H9 (cell line): ENCODE measurements at regions not wholly inside any gene's neighbourhood (a gene's known extent, or its start where the extent isn't known, plus 50 kb on each side); places are given as distances from the start of the nearest gene placed in this dataset. TPM values are rescaled to one million over a fixed set of nuclear protein-coding genes. Genes with fewer than 3 reads are reported as not detected.

Source experiments
- DNase-seq: peaks from one replicate; pipeline ENCODE4 v3.0.0-alpha.2; 2017
- H2AFZ ChIP-seq: one replicate; pipeline ENCODE4 v1.6.1; 2013; ENCODE audit warnings: mild to moderate bottlenecking, low read length, control low read depth, moderate library complexity
- H2AK5ac ChIP-seq: 2 replicates; pipeline ENCODE4 v1.6.1; 2013; ENCODE audit warnings: low read length, control low read depth, mixed read lengths; ENCODE audit not compliant: insufficient read length
- H2BK120ac ChIP-seq: one replicate; pipeline ENCODE4 v1.6.1; 2013; ENCODE audit warnings: low read depth, mild to moderate bottlenecking, low read length, control low read depth, inconsistent platforms; ENCODE audit not compliant: poor library complexity, severe bottlenecking
- H2BK12ac ChIP-seq: 2 replicates; pipeline ENCODE4 v1.6.1; 2013; ENCODE audit warnings: low read length, control low read depth, mixed read lengths, low read depth; ENCODE audit not compliant: insufficient read length
- H2BK15ac ChIP-seq: 2 replicates; pipeline ENCODE4 v1.6.1; 2013; ENCODE audit warnings: low read depth, low read length, control low read depth
- H2BK20ac ChIP-seq: one replicate; pipeline ENCODE4 v1.6.1; 2013; ENCODE audit warnings: low read depth, mild to moderate bottlenecking, low read length, control low read depth, inconsistent platforms; ENCODE audit not compliant: poor library complexity, severe bottlenecking
- H2BK5ac ChIP-seq: 2 replicates; pipeline ENCODE4 v1.6.1; 2013; ENCODE audit warnings: low read length, control low read depth, mixed read lengths; ENCODE audit not compliant: insufficient read length
- H3K14ac ChIP-seq: 2 replicates; pipeline ENCODE4 v1.6.1; 2013; ENCODE audit warnings: low read length, control low read depth; ENCODE audit not compliant: insufficient read depth
- H3K18ac ChIP-seq: 2 replicates; pipeline ENCODE4 v1.6.1; 2013; ENCODE audit warnings: low read depth, mild to moderate bottlenecking, mixed read lengths, low read length, control low read depth; ENCODE audit not compliant: insufficient read length
- H3K23ac ChIP-seq: 2 replicates; pipeline ENCODE4 v1.6.1; 2013; ENCODE audit warnings: low read length, control low read depth, mixed read lengths, low read depth; ENCODE audit not compliant: insufficient read length
- H3K23me2 ChIP-seq: 2 replicates; pipeline ENCODE4 v1.6.1; 2013; ENCODE audit warnings: low read depth, mild to moderate bottlenecking, mixed read lengths, low read length, control low read depth; ENCODE audit not compliant: insufficient read length, poor library complexity, severe bottlenecking
- H3K27ac ChIP-seq: 2 replicates; pipeline ENCODE4 v1.5.1; 2013; ENCODE audit warnings: low read length, control low read depth, mixed read lengths, low read depth; ENCODE audit not compliant: insufficient read length
- H3K27me3 ChIP-seq: 2 replicates; pipeline ENCODE4 v1.6.1; 2013; ENCODE audit warnings: low read length, control low read depth, inconsistent platforms; ENCODE audit not compliant: insufficient read depth
- H3K4ac ChIP-seq: 2 replicates; pipeline ENCODE4 v1.6.1; 2013; ENCODE audit warnings: low read depth, mild to moderate bottlenecking, control low read depth, inconsistent platforms, low read length, moderate library complexity
- H3K4me1 ChIP-seq: 2 replicates; pipeline ENCODE4 v1.6.1; 2013; ENCODE audit warnings: low read length, control low read depth, inconsistent platforms; ENCODE audit not compliant: insufficient read depth
- H3K4me2 ChIP-seq: 2 replicates; pipeline ENCODE4 v1.6.1; 2013; ENCODE audit warnings: low read length, control low read depth, mixed read lengths; ENCODE audit not compliant: insufficient read length, insufficient read depth
- H3K56ac ChIP-seq: 2 replicates; pipeline ENCODE4 v1.6.1; 2013; ENCODE audit warnings: low read depth, mild to moderate bottlenecking, mixed read lengths, low read length, control low read depth; ENCODE audit not compliant: insufficient read length
- H3K79me1 ChIP-seq: 2 replicates; pipeline ENCODE4 v1.6.1; 2013; ENCODE audit warnings: low read depth, mild to moderate bottlenecking, moderate library complexity, low read length, control low read depth, inconsistent platforms; ENCODE audit not compliant: insufficient read depth, poor library complexity, severe bottlenecking
- H3K79me2 ChIP-seq: 2 replicates; pipeline ENCODE4 v1.6.1; 2013; ENCODE audit warnings: low read length, control low read depth, inconsistent platforms; ENCODE audit not compliant: insufficient read depth
- H3K9ac ChIP-seq: 2 replicates; pipeline ENCODE4 v1.6.1; 2013; ENCODE audit warnings: low read length, control low read depth, mixed read lengths; ENCODE audit not compliant: insufficient read length; ENCODE audit errors: extremely low read depth
- H3K9me3 ChIP-seq: one replicate; pipeline ENCODE4 v1.6.1; 2013; ENCODE audit warnings: low read depth, low read length, inconsistent platforms; ENCODE audit not compliant: control insufficient read depth
- H3T11ph ChIP-seq: one replicate; pipeline ENCODE4 v1.6.1; 2013; ENCODE audit warnings: mild to moderate bottlenecking, low read length, control low read depth, inconsistent platforms
- H4K20me1 ChIP-seq: one replicate; pipeline ENCODE4 v1.6.1; 2013; ENCODE audit not compliant: control insufficient read depth, insufficient read length, insufficient read depth
- H4K5ac ChIP-seq: 2 replicates; pipeline ENCODE4 v1.6.1; 2013; ENCODE audit warnings: low read depth, mild to moderate bottlenecking, mixed read lengths, low read length, control low read depth; ENCODE audit not compliant: insufficient read length
- H4K8ac ChIP-seq: replicated peaks from 2 replicates; pipeline ENCODE4 v1.6.1; 2013; ENCODE audit warnings: low read length, control low read depth, mixed read lengths, low read depth; ENCODE audit not compliant: insufficient read length
- H4K91ac ChIP-seq: 2 replicates; pipeline ENCODE4 v1.6.1; 2013; ENCODE audit warnings: low read depth, mild to moderate bottlenecking, moderate library complexity, mixed read lengths, low read length, control low read depth; ENCODE audit not compliant: insufficient read length
- H3K27ac Mint-ChIP-seq, 3 experiments: 2 replicates in 2 of 3; 3 replicates in 1 of 3; pipeline ENCODE4 v1.8.0; 2020 to 2021; ENCODE audit warnings: mixed read lengths in 3 of 3, mild to moderate bottlenecking in 1 of 3, moderate library complexity in 1 of 3
- H3K27me3 Mint-ChIP-seq: 2 replicates; pipeline ENCODE4 v1.8.0; 2021; ENCODE audit warnings: low read depth, mild to moderate bottlenecking, moderate library complexity, mixed read lengths
- H3K36me3 Mint-ChIP-seq, 3 experiments: 2 replicates in 2 of 3; 3 replicates in 1 of 3; pipeline ENCODE4 v1.8.0; 2020 to 2021; ENCODE audit warnings: low read depth in 3 of 3, mixed read lengths in 3 of 3; ENCODE audit not compliant: insufficient read depth in 1 of 3
- H3K4me1 Mint-ChIP-seq, 2 experiments: 2 replicates each; pipeline ENCODE4 v1.8.0; 2020; ENCODE audit warnings: mixed read lengths in 2 of 2
- H3K4me3 Mint-ChIP-seq, 2 experiments: 2 replicates in 1 of 2; 3 replicates in 1 of 2; pipeline ENCODE4 v1.8.0; 2020 to 2021; ENCODE audit warnings: mild to moderate bottlenecking in 2 of 2, mixed read lengths in 2 of 2, moderate library complexity in 1 of 2
- H3K9me3 Mint-ChIP-seq, 2 experiments: 2 replicates in 1 of 2; 3 replicates in 1 of 2; pipeline ENCODE4 v1.8.0; 2020; ENCODE audit warnings: mild to moderate bottlenecking in 2 of 2, mixed read lengths in 2 of 2, moderate library complexity in 1 of 2
- CTCF ChIP-seq: fragments of 200-600 bp; sonication (generic); conservative IDR thresholded peaks from 3 replicates; pipeline ENCODE4 v1.8.0; 2021; ENCODE audit warnings: antibody characterized with exemption, mild to moderate bottlenecking
- WGBS: extraction: QIAGEN DNeasy Blood & Tissue Kit; methylation state at CpG from one replicate; pipeline ENCODE4 v1.1.7; 2013; ENCODE audit warnings: missing lambda C conversion rate, low lambda C conversion rate, mixed read lengths; ENCODE audit not compliant: insufficient read length; ENCODE audit errors: extremely low coverage; 5-methylcytosine and 5-hydroxymethylcytosine counted together
- microRNA-seq: library from miRNA; unstranded; fragments of <30 nt; microRNA quantifications from one replicate; pipeline ENCODE4, GENCODE V29; 2020; ENCODE audit warnings: borderline microRNAs expressed

- peaks cover 0 to 21% (median 2%) of the 10 kb centered on the region in 3 experiments; a peak in 3 of 7 replicates for H3K36me3 Mint-ChIP-seq
- no peaks in the 10 kb centered on the region; the same call in 1 of the 2 replicates for H3K27me3 Mint-ChIP-seq
- no peak overlapping the region for H3T11ph ChIP-seq
- H3K9me3 ChIP-seq = peaks cover 17% of the 10 kb centered on the region
- H3K23ac ChIP-seq = no peak overlapping the region
- H3K9me3 Mint-ChIP-seq = peaks cover 29 to 30% of the 10 kb centered on the region in 2 experiments
- TF ChIP-seq CTCF = no peak
- H2AK5ac ChIP-seq = no peak overlapping the region
- no peak overlapping the region for H3K56ac ChIP-seq
- H4K91ac ChIP-seq = no peak overlapping the region
- no peak overlapping the region for H2BK20ac ChIP-seq
- no peaks in the 10 kb centered on the region for H3K79me1 ChIP-seq
- DNase-seq = no peak
- no CpG with 5 or more reads among the region's 7 CpGs for WGBS
- no peaks in the 10 kb centered on the region for H3K23me2 ChIP-seq
- no peak overlapping the region for H3K18ac ChIP-seq
- no peaks in the 10 kb centered on the region for H3K79me2 ChIP-seq
- no peak overlapping the region for H3K27ac ChIP-seq
- H3K4ac ChIP-seq = no peak overlapping the region
- no peaks in the 10 kb centered on the region for H4K20me1 ChIP-seq
- H3K4me2 ChIP-seq = no peak overlapping the region
- H2BK15ac ChIP-seq = no peak overlapping the region
- H2AFZ ChIP-seq = no peak overlapping the region
- H3K14ac ChIP-seq = no peak overlapping the region
- H3K4me1 Mint-ChIP-seq = no peaks in the 10 kb centered on the region
- no peak overlapping the region for H3K9ac ChIP-seq
- no peak overlapping the region for H2BK5ac ChIP-seq
- no peaks in the 10 kb centered on the region for H3K27me3 ChIP-seq
- no peak overlapping the region for H4K8ac ChIP-seq
- no peak overlapping the region for H2BK120ac ChIP-seq
- no peak overlapping the region for H3K27ac Mint-ChIP-seq
- no peak overlapping the region for H3K4me3 Mint-ChIP-seq
- no peaks in the 10 kb centered on the region for H3K4me1 ChIP-seq
- no peak overlapping the region for H2BK12ac ChIP-seq
- no peak overlapping the region for H4K5ac ChIP-seq
Measured at GRCh38 chr3:118846176-118846575, 188.5 kb downstream of the IGSF11 start.

Small RNA genes in the stretch of these regions (microRNA-seq; reads per million reads assigned to microRNA genes)
- gene MIR4447 = not detected
